Activated CD4-positive, alpha-beta memory T cell treated with anti-CD3 and anti-CD28 coated beads for 36 hours (primary cell): ENCODE measurements at regions not wholly inside any gene's neighbourhood (a gene's known extent, or its start where the extent isn't known, plus 50 kb on each side); places are given as distances from the start of the nearest gene placed in this dataset.
A peak's percentile ranks its signal among the peaks of the same experiment; 100 is the strongest.
"Not testable (repeated sequence)": the region's sequence is repeated elsewhere in the genome, so short reads cannot be mapped to it uniquely, and the experiment has no call there.

Source experiments
- CTCF ChIA-PET: fragments of 350-600 bp; sonication (Branson Sonifier 250); formaldehyde crosslinking; loops from one replicate; lab custom pipeline; 2021; ENCODE audit warnings: antibody characterized with exemption, inconsistent platforms; lab: Charles Lee
- POLR2A ChIA-PET: fragments of 350-600 bp; sonication (Branson Sonifier 250); formaldehyde crosslinking; loops from one replicate; lab custom pipeline; 2021; ENCODE audit warnings: antibody characterized with exemption; lab: Charles Lee
- DNase-seq: peaks from one replicate; pipeline ENCODE4 v3.0.0-alpha.2; 2020
- H3K27ac Mint-ChIP-seq: one replicate; pipeline ENCODE4 v1.8.0; 2021; ENCODE audit warnings: mixed read lengths
- H3K27me3 Mint-ChIP-seq: one replicate; pipeline ENCODE4 v1.8.0; 2021; ENCODE audit warnings: mixed read lengths
- H3K36me3 Mint-ChIP-seq: one replicate; pipeline ENCODE4 v1.8.0; 2021; ENCODE audit warnings: mixed read lengths
- H3K4me1 Mint-ChIP-seq: one replicate; pipeline ENCODE4 v1.8.0; 2021; ENCODE audit warnings: low read depth, mixed read lengths
- H3K4me3 Mint-ChIP-seq: one replicate; pipeline ENCODE4 v1.8.0; 2021; ENCODE audit warnings: mild to moderate bottlenecking, mixed read lengths
- H3K9me3 Mint-ChIP-seq: one replicate; pipeline ENCODE4 v1.8.0; 2021; ENCODE audit warnings: mixed read lengths
- intact Hi-C: fragments of 100-400 bp; cut with micrococcal nuclease; formaldehyde crosslinking; loops from one replicate; pipeline ENCODE4 v1.15.1; 2023

- H3K4me1 Mint-ChIP-seq: peaks cover 3% of the 10 kb centered on the region
- H3K9me3 Mint-ChIP-seq: no peaks in the 10 kb centered on the region
- no peaks in the 10 kb centered on the region for H3K36me3 Mint-ChIP-seq
- CTCF ChIA-PET: no interaction called here
- H3K27me3 Mint-ChIP-seq: no peaks in the 10 kb centered on the region
- DNase-seq: no peak
- H3K4me3 Mint-ChIP-seq: no peak overlapping the region
- intact Hi-C loops: no loop called here
- POLR2A ChIA-PET: no interaction called here
- no peak overlapping the region for H3K27ac Mint-ChIP-seq
Observed at GRCh38 chr16:27600381-27600780, 50.4 kb downstream of the KATNIP start.

GRCh38 chr16:27602103-27602502 is 52.2 kb downstream of the KATNIP start:
- intact Hi-C loops: no loop called here
- no peaks in the 10 kb centered on the region for H3K27me3 Mint-ChIP-seq

GRCh38 chr16:27605500-27606106 is 55.7 kb downstream of the KATNIP start:
- H3K27ac Mint-ChIP-seq, CTCF ChIA-PET: not testable (repeated sequence)
- peak; percentile 16 for DNase-seq

More at GRCh38 chr16:27602103-27602502, 52.2 kb downstream of the KATNIP start:
- no peak for DNase-seq
- CTCF ChIA-PET: interaction anchor here (0.9 kb wide), 1 partner anchor 9 kb away, joined by 3 read pairs; no protein-coding TSS in a partner anchor
- no peak overlapping the region for H3K4me3 Mint-ChIP-seq
- POLR2A ChIA-PET: no interaction called here
- H3K36me3 Mint-ChIP-seq: no peaks in the 10 kb centered on the region
- no peak overlapping the region for H3K27ac Mint-ChIP-seq
- peaks cover 3% of the 10 kb centered on the region for H3K4me1 Mint-ChIP-seq
- no peaks in the 10 kb centered on the region for H3K9me3 Mint-ChIP-seq

GRCh38 chr16:27611340-27611739 is 61.4 kb downstream of the KATNIP start:
- intact Hi-C loops: no loop called here
- Mint-ChIP-seq H3K4me3 (no peak overlapping the region), H3K27ac (no peak overlapping the region), H3K4me1 (no peaks in the 10 kb centered on the region), H3K27me3 (no peaks in the 10 kb centered on the region), H3K36me3 (peaks cover 3% of the 10 kb centered on the region), H3K9me3 (no peaks in the 10 kb centered on the region)
- POLR2A ChIA-PET: no interaction called here
- CTCF ChIA-PET: no interaction called here
- no peak for DNase-seq

More at GRCh38 chr16:27605500-27606106, 55.7 kb downstream of the KATNIP start:
- H3K4me1 Mint-ChIP-seq, H3K4me3 Mint-ChIP-seq, POLR2A ChIA-PET, H3K9me3 Mint-ChIP-seq, intact Hi-C loops, H3K36me3 Mint-ChIP-seq, H3K27me3 Mint-ChIP-seq: not testable (repeated sequence)

GRCh38 chr16:27613238-27613791 is 63.4 kb downstream of the KATNIP start:
- H3K4me3 Mint-ChIP-seq: no peak overlapping the region
- H3K4me1 Mint-ChIP-seq: no peaks in the 10 kb centered on the region
- DNase-seq: no peak
- no peak overlapping the region for H3K27ac Mint-ChIP-seq
- ChIA-PET POLR2A (no interaction called here), CTCF (no interaction called here)
- intact Hi-C loops: no loop called here
- H3K27me3 Mint-ChIP-seq: no peaks in the 10 kb centered on the region
- peaks cover 3% of the 10 kb centered on the region for H3K36me3 Mint-ChIP-seq
- H3K9me3 Mint-ChIP-seq: no peaks in the 10 kb centered on the region

GRCh38 chr16:27617665-27618064 is 67.7 kb downstream of the KATNIP start:
- POLR2A ChIA-PET: no interaction called here
- Mint-ChIP-seq H3K4me1 (no peaks in the 10 kb centered on the region), H3K9me3 (no peaks in the 10 kb centered on the region), H3K36me3 (peaks cover 17% of the 10 kb centered on the region), H3K4me3 (no peak overlapping the region), H3K27ac (no peak overlapping the region), H3K27me3 (no peaks in the 10 kb centered on the region)
- CTCF ChIA-PET: no interaction called here
- intact Hi-C loops: no loop called here
- DNase-seq: no peak

- no peak for DNase-seq
- peaks cover 17% of the 10 kb centered on the region for H3K36me3 Mint-ChIP-seq
- H3K4me3 Mint-ChIP-seq: no peak overlapping the region
- no peaks in the 10 kb centered on the region for H3K4me1 Mint-ChIP-seq
- no peak overlapping the region for H3K27ac Mint-ChIP-seq
- H3K27me3 Mint-ChIP-seq: no peaks in the 10 kb centered on the region
- H3K9me3 Mint-ChIP-seq: no peaks in the 10 kb centered on the region
- ChIA-PET CTCF (no interaction called here), POLR2A (no interaction called here)
- intact Hi-C loops: no loop called here
Observed at GRCh38 chr16:27618165-27618564, 68.2 kb downstream of the KATNIP start.

- H3K27me3 Mint-ChIP-seq: no peaks in the 10 kb centered on the region
- intact Hi-C loops: no loop called here
- peaks cover 17% of the 10 kb centered on the region for H3K36me3 Mint-ChIP-seq
- no peak for DNase-seq
- CTCF ChIA-PET: no interaction called here
- POLR2A ChIA-PET: no interaction called here
- H3K9me3 Mint-ChIP-seq: no peaks in the 10 kb centered on the region
- no peak overlapping the region for H3K27ac Mint-ChIP-seq
- H3K4me3 Mint-ChIP-seq: no peak overlapping the region
- no peaks in the 10 kb centered on the region for H3K4me1 Mint-ChIP-seq
Observed at GRCh38 chr16:27618606-27619327, 68.8 kb downstream of the KATNIP start.

GRCh38 chr16:27620541-27620940 is 70.6 kb downstream of the KATNIP start:
- CTCF ChIA-PET: no interaction called here
- H3K27ac Mint-ChIP-seq: no peak overlapping the region
- H3K27me3 Mint-ChIP-seq: no peaks in the 10 kb centered on the region
- intact Hi-C loops: no loop called here
- no peak overlapping the region for H3K4me3 Mint-ChIP-seq
- peaks cover 17% of the 10 kb centered on the region for H3K36me3 Mint-ChIP-seq
- POLR2A ChIA-PET: no interaction called here
- no peaks in the 10 kb centered on the region for H3K4me1 Mint-ChIP-seq
- DNase-seq: no peak
- H3K9me3 Mint-ChIP-seq: no peaks in the 10 kb centered on the region

GRCh38 chr16:27624154-27625049 is 74.5 kb downstream of the KATNIP start:
- Mint-ChIP-seq H3K27ac (no peak overlapping the region), H3K36me3 (peaks cover 10% of the 10 kb centered on the region), H3K27me3 (no peaks in the 10 kb centered on the region), H3K9me3 (no peaks in the 10 kb centered on the region), H3K4me3 (no peak overlapping the region), H3K4me1 (no peaks in the 10 kb centered on the region)
- intact Hi-C loops: no loop called here
- no peak for DNase-seq
- CTCF ChIA-PET: interaction anchor here (0.6 kb wide), 1 partner anchor 498 kb away, joined by 3 read pairs; no protein-coding TSS in a partner anchor
- POLR2A ChIA-PET: no interaction called here

- ChIA-PET CTCF (interaction anchor here (0.6 kb wide), 1 partner anchor 498 kb away, joined by 3 read pairs; no protein-coding TSS in a partner anchor), POLR2A (no interaction called here)
- Mint-ChIP-seq H3K36me3 (peaks cover 6% of the 10 kb centered on the region), H3K27me3 (no peaks in the 10 kb centered on the region), H3K9me3 (no peaks in the 10 kb centered on the region), H3K4me3 (no peak overlapping the region), H3K27ac (no peak overlapping the region), H3K4me1 (no peaks in the 10 kb centered on the region)
- intact Hi-C loops: no loop called here
- no peak for DNase-seq
Observed at GRCh38 chr16:27625050-27625697, 75.2 kb downstream of the KATNIP start.
